RPMI7951 (cell line): ENCODE measurements at regions not wholly inside any gene's neighbourhood (a gene's known extent, or its start where the extent isn't known, plus 50 kb on each side); places are given as distances from the start of the nearest gene placed in this dataset.

ENCODE experiments used
- DNase-seq: peaks from one replicate; pipeline ENCODE4 v3.0.0-alpha.2; 2012; ENCODE audit warnings: low read depth

DNA sequence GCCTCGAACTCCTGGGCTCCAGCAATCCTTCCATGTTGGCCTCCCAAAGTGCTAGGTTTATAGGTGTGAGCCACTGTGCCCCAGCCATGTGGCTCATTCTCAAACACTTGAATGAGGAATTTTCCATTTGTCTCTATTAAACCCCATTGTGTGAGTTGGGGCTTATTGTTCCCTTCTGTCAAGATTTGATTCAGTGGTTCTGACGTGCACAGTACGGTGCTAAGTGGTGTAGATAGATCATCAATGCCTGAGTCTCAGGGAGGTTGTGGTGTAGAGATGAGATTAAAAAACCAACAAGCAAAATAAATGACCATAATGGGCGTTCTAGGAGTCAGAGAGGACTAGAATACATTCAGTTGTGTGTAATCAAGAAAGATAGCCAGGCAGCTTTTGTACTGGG, 335.6 kb downstream of the PRL start:
- DNase-seq = no peak

DNA sequence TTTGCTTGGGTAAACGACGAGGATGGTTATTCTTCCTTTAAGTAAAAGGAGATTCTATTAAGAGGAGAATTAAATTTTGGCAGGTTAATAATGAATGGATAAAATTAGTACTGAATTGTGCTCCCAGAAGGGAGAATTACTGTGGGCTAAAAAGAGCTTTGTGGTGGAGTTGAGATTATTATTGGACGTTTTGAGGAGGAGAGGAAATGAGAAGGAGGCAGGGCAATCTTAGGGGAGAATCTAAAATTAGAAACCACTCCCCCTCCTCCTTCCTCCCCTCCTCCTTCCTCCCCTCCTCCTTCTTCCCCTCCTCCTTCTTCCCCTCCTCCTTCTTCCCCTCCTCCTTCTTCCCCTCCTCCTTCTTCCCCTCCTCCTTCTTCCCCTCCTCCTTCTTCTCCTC, 331.8 kb downstream of the PRL start:
- DNase-seq = no peak

DNA sequence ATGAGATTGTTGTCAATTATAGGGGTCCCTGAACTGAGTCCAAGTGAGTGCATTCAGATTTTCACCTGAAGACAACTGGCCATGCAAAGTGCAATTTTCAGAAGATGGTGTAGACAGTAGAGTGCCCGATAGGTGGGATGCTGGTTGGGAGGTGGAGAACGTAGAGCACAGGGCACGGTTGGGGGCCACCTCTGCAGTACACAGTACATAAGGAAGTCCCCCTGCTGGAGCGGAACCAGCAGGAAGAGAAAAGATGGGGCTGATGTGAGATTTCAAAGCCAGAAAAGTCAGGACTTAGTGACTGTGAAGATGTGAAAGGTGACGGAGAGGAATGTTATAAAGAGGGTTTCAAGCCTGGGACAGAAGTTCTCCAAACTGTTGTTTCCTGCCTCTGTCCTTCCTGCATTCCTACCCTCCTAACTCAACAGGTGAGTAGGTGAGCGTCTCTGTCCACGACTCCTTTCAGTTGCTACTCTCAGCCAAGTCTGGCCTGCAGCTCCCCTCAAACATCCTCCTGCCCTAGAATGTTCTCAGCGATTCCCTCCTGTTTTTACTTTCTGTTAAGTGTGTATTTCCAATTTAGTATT, 330.8 kb downstream of the PRL start:
- DNase-seq = no peak

GRCh38 chr6:21967056-21967974, 329.5 kb downstream of the PRL start:
- no peak for DNase-seq

GRCh38 chr6:21968411-21968810, 328.4 kb downstream of the PRL start:
- DNase-seq = no peak

- no peak for DNase-seq
Observed at GRCh38 chr6:21969192-21969591, 327.6 kb downstream of the PRL start.

DNA sequence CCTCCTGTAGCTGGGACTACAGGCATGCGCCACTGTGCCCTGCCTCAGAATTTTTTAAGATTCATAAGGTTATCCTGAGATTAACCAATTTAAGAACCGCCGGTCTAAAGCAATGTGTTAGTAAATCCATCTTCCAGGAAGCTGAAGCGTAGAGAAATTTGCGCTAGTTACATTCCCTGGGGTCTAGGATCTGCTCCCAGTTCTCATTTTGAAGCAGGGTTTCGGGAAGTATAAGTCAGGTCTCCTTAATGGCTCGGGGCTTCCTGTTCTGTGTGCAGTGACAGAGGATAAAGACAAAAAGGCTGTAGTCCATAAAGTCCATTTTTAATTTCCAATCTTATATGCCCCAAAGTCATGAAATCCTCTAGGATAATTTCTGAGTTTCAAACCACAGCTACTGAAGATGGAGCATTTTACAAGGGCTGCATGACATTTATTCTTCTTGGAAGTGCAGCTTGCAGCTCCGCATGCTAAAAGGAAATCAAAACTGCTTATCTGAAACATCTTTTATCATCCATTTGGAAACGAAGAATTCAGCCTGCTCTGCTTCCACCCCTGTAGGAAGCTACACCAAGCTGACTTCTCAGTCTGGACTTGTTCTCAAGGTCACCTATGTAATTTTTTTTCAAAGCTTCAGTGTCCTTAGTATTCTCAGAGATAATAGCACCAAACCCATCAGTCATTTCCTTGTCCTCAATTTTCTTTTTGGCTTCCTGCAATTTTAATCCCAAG, 326.1 kb downstream of the PRL start:
- no peak for DNase-seq

DNA sequence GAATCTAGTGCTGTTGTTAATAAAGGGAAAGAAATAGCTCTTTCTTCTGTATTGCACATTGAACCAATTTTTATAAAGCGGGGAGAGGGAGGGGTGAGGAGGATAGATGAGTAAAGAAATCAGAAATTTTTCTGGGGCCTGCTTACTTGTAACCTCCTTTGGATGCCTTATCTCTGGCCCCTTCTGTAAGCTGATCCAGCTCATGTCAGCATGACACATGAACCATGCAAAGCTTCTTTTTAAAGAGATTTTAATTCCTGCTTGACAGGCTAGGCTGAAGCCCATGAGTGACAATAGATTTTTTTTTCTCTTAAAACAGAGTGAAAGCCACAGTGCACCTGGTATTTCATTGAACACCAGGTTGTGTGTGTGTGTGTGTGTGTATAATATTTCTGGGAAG, 325.3 kb downstream of the PRL start:
- no peak for DNase-seq

GRCh38 chr6:21972516-21972915, 324.3 kb downstream of the PRL start:
- no peak for DNase-seq

GRCh38 chr6:21977346-21977745, 319.5 kb downstream of the PRL start:
- DNase-seq = no peak

- no peak for DNase-seq
Observed at GRCh38 chr6:21981235-21981833, 315.5 kb downstream of the PRL start.

DNA sequence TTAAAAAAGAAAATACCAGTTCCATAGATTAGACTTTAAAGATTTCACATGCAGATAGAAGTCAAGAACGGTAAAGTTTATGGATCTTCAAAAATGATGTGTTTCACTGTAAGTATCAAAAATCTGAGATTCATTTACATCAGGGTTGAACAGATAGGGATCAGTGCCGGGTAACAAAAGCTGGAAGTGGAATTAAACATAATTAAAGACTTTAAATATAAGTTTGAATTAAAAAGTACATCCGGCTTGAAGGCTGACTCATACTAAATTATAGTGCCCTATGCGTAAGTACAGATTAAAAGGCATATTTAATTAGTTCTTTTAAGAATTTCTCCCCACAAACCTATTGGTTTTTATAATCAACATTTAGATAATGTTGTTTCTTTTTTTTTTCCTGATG, 312.7 kb downstream of the PRL start:
- no peak for DNase-seq

DNA sequence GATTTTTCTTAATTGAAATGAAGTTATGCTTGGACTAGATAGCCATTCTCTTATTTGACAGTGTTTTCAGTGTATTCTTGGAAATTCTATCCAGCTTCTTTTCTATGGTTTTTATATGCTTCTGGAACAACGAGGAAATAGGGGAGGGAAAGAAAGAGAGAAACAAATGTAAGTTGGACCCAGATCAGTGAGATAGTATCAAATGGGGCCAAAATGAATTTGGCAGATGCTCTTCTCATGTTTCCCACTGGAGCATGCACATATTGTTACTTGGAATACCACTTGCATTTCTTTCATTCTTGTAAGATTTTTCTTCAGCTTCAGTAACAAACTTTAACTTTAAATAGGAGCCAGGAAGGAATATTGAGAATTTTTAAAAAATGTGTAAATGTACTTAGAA, 312.3 kb downstream of the PRL start:
- DNase-seq = no peak

- DNase-seq = no peak
Observed at GRCh38 chr6:21985904-21986303, 310.9 kb downstream of the PRL start.

DNA sequence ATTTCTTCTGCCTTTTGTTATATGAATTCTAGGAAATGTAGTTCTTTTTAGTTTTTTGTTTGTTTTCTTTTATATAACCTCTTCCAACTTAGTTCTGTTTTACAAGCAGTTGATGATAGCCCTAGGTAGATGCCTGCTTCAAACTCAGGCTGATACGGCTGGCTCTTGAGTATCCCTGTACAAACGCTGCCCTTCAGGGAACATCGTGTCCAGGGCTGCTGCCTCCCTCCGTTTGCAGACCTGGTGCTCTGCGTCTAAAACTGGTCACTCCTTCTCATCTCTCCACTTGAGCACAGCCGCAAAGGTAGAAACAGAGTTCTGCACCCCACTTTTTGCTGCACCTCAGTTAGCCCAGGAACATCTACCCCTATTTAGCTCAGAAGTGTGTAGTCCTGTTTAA, 310.1 kb downstream of the PRL start:
- DNase-seq = no peak

DNA sequence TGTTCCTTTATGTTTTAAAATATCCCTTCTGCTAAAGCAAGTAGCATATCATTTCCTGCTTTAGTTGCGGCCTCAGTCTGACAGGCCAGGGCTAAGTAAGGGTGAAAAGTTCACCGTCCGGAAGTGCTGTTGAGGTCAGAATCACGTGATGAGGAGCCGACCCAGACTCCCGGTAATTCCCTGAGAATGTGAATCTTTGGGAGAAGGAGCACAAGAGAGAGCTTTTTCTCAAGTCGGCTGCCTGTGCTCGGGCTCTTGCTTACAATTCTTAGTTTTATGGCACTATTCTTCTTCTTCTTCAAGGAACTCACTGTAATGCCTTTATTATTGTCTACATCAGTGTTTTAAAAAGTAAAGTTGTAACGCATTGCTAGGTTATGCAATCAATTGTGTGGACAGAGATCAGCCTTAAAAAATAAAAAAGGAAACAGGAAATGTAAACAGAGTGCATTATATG, 309.3 kb downstream of the PRL start:
- peak; percentile 95 for DNase-seq

- no peak for DNase-seq
Observed at GRCh38 chr6:21990577-21990976, 306.3 kb downstream of the PRL start.

GRCh38 chr6:21992178-21992967, 304.5 kb downstream of the PRL start:
- DNase-seq = peak; percentile 89

- no peak for DNase-seq
Observed at GRCh38 chr6:21993841-21994240, 303.0 kb downstream of the PRL start.

GRCh38 chr6:21994821-21995220, 302.0 kb downstream of the PRL start:
- peak; percentile 31 for DNase-seq

GRCh38 chr6:21995318-21995717, 301.5 kb downstream of the PRL start:
- DNase-seq = no peak
